DOHH2 (cell line): ENCODE measurements at regions not wholly inside any gene's neighbourhood (a gene's known extent, or its start where the extent isn't known, plus 50 kb on each side); places are given as distances from the start of the nearest gene placed in this dataset.

Experiments used
- H3F3A ChIP-seq: fragments of 200-600 bp; sonication (generic), shearing (Covaris generic); 2 replicates; pipeline ENCODE4 v1.6.0; 2016; ENCODE audit warnings: antibody characterized with exemption, mild to moderate bottlenecking; ENCODE audit not compliant: control insufficient read depth, insufficient read depth
- H3K27ac ChIP-seq: fragments of 200-600 bp; sonication (generic); 2 replicates; pipeline ENCODE4 v1.5.1; 2014; ENCODE audit warnings: low read depth, mild to moderate bottlenecking, low read length, moderate library complexity
- H3K27me3 ChIP-seq: fragments of 200-600 bp; sonication (generic); 2 replicates; pipeline ENCODE4 v1.6.1; 2014; ENCODE audit warnings: mild to moderate bottlenecking, low read length, mixed read lengths; ENCODE audit not compliant: control insufficient read depth
- H3K36me3 ChIP-seq: fragments of 200-600 bp; sonication (generic); 2 replicates; pipeline ENCODE4 v1.6.1; 2014; ENCODE audit warnings: mild to moderate bottlenecking, low read length, moderate library complexity, mixed read lengths; ENCODE audit not compliant: control insufficient read depth
- H3K4me1 ChIP-seq: fragments of 200-600 bp; sonication (generic); 2 replicates; pipeline ENCODE4 v1.6.1; 2014; ENCODE audit warnings: mild to moderate bottlenecking, low read length, mixed read lengths; ENCODE audit not compliant: control insufficient read depth
- H3K4me2 ChIP-seq: fragments of 200-600 bp; sonication (generic); 2 replicates; pipeline ENCODE4 v1.6.0; 2014; ENCODE audit warnings: mild to moderate bottlenecking, low read length, moderate library complexity
- H3K4me3 ChIP-seq: fragments of 200-600 bp; sonication (generic); 2 replicates; pipeline ENCODE4 v1.5.1; 2014; ENCODE audit warnings: mild to moderate bottlenecking, low read length, mixed read lengths
- H3K79me2 ChIP-seq: fragments of 200-600 bp; sonication (generic); 2 replicates; pipeline ENCODE4 v1.6.1; 2014; ENCODE audit warnings: mild to moderate bottlenecking, low read length, mixed read lengths; ENCODE audit not compliant: control insufficient read depth
- H3K9me2 ChIP-seq: fragments of 200-600 bp; sonication (generic); replicated peaks from 2 replicates; pipeline ENCODE4 v1.6.1; 2014; ENCODE audit warnings: mild to moderate bottlenecking, low read length, mixed read lengths; ENCODE audit not compliant: control insufficient read depth
- H3K9me3 ChIP-seq: fragments of 200-600 bp; sonication (generic); 2 replicates; pipeline ENCODE4 v1.6.1; 2014; ENCODE audit warnings: antibody characterized with exemption, low read length, mixed read lengths; ENCODE audit not compliant: control insufficient read depth, insufficient read depth
- H4K20me1 ChIP-seq: fragments of 200-600 bp; sonication (generic); 2 replicates; pipeline ENCODE4 v1.6.0; 2014; ENCODE audit warnings: low read depth, mild to moderate bottlenecking, antibody characterized with exemption, low read length, moderate library complexity; ENCODE audit not compliant: control insufficient read depth, insufficient read depth
- CTCF ChIP-seq: fragments of 200-600 bp; sonication (generic); IDR thresholded peaks from one replicate; pipeline ENCODE4 v1.5.1; 2014; ENCODE audit warnings: antibody characterized with exemption, mild to moderate bottlenecking, low read depth, low read length; ENCODE audit not compliant: poor library complexity, severe bottlenecking
- EZH2phosphoT487 ChIP-seq: fragments of 200-600 bp; sonication (generic); IDR thresholded peaks from 2 replicates; pipeline ENCODE4 v1.6.1; 2017; ENCODE audit warnings: borderline replicate concordance, mild to moderate bottlenecking, antibody characterized with exemption, low read length, moderate library complexity, mixed read lengths

DNA sequence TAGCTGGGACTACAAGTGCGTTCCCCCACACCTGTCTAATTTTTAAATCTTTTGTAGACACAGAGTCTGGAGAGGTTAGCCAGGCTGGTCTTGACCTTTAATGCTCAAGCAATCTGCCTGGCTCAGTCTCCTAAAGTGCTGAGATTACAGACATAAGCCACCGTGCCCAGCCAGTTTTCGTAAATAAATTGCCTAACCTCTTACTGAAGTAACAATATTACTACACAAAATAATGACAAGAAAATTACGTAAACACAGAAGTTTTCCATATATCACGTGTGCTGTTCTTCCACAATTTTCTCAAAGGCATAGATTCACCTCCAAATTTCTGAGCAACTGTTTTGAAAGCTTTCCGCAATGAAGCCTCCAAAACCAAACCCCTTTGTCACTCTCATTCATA, 58.1 kb upstream of the PROK2 start:
- Histone ChIP-seq H3K4me2 (no peak overlapping the region), H3K36me3 (no peaks in the 10 kb centered on the region), H3K79me2 (no peaks in the 10 kb centered on the region), H3F3A (no peaks in the 10 kb centered on the region), H3K9me2 (no peaks in the 10 kb centered on the region), H3K4me3 (no peak overlapping the region), H4K20me1 (no peaks in the 10 kb centered on the region), H3K27ac (no peak overlapping the region), H3K4me1 (no peaks in the 10 kb centered on the region), H3K9me3 (no peaks in the 10 kb centered on the region), H3K27me3 (peaks cover 26% of the 10 kb centered on the region)
- TF ChIP-seq CTCF (no peak), EZH2phosphoT487 (no peak)

GRCh38 chr3:71838406-71838805, 53.5 kb upstream of the PROK2 start:
- Histone ChIP-seq H3K9me2 (no peaks in the 10 kb centered on the region), H3K9me3 (no peaks in the 10 kb centered on the region), H3F3A (no peaks in the 10 kb centered on the region), H3K4me1 (no peaks in the 10 kb centered on the region), H3K36me3 (no peaks in the 10 kb centered on the region), H3K4me3 (no peak overlapping the region), H4K20me1 (no peaks in the 10 kb centered on the region), H3K79me2 (no peaks in the 10 kb centered on the region), H3K27me3 (peaks cover 19% of the 10 kb centered on the region; the same call in 1 of the 2 replicates), H3K4me2 (no peak overlapping the region), H3K27ac (no peak overlapping the region)
- TF ChIP-seq CTCF (no peak), EZH2phosphoT487 (no peak)
